GM12878 (cell line): ENCODE measurements at regions not wholly inside any gene's neighbourhood (a gene's known extent, or its start where the extent isn't known, plus 50 kb on each side); places are given as distances from the start of the nearest gene placed in this dataset.

ENCODE experiments used
- EZH2 ChIP-seq: IDR thresholded peaks from 2 replicates; pipeline ENCODE4 v1.6.1; 2012; ENCODE audit warnings: low read depth, mild to moderate bottlenecking, control low read depth, inconsistent platforms, low read length, borderline replicate concordance; ENCODE audit not compliant: control insufficient read depth
- FOXK2 ChIP-seq: fragments of 450-650 bp; IDR thresholded peaks from 2 replicates; pipeline ENCODE4 v1.6.1; 2017; ENCODE audit warnings: mild to moderate bottlenecking, moderate library complexity
- IRF4 ChIP-seq: IDR thresholded peaks from 2 replicates; pipeline ENCODE4 v1.6.1; 2011; ENCODE audit warnings: low read depth, low read length
- POLR2AphosphoS5 ChIP-seq: IDR thresholded peaks from 2 replicates; pipeline ENCODE4 v1.6.1; 2011; ENCODE audit warnings: mild to moderate bottlenecking, low read length, inconsistent platforms
- RAD21 ChIP-seq: IDR thresholded peaks from 2 replicates; pipeline ENCODE4 v1.6.1; 2011; ENCODE audit warnings: mild to moderate bottlenecking, low read depth, low read length, moderate library complexity; ENCODE audit not compliant: insufficient read depth
- RAD51 ChIP-seq: fragments of 450-650 bp; IDR thresholded peaks from 2 replicates; pipeline ENCODE4 v1.6.1; 2016; ENCODE audit warnings: moderate library complexity, mild to moderate bottlenecking, inconsistent platforms
- ZSCAN29 ChIP-seq: fragments of 450-650 bp; IDR thresholded peaks from 2 replicates; pipeline ENCODE4 v1.6.1; 2017; ENCODE audit warnings: mild to moderate bottlenecking, moderate library complexity
- TF ChIP-seq, protein P1 (sequence below), 3 experiments: IDR thresholded peaks in 2 of 3; conservative IDR thresholded peaks in 1 of 3; 2 replicates each; pipeline ENCODE4 v1.5.1; 2011; ENCODE audit warnings: low read depth in 3 of 3, low read length in 3 of 3, mild to moderate bottlenecking in 3 of 3, control low read depth in 2 of 3, moderate library complexity in 2 of 3, inconsistent platforms in 1 of 3, mixed read lengths in 1 of 3; ENCODE audit not compliant: control insufficient read depth in 2 of 3, insufficient read depth in 1 of 3; ENCODE audit errors: extremely low read depth in 1 of 3
- TF ChIP-seq, protein P2 (sequence below): fragments of 450-650 bp; IDR thresholded peaks from 2 replicates; pipeline ENCODE4 v1.6.1; 2017; ENCODE audit warnings: low read depth, mild to moderate bottlenecking, moderate library complexity

DNA sequence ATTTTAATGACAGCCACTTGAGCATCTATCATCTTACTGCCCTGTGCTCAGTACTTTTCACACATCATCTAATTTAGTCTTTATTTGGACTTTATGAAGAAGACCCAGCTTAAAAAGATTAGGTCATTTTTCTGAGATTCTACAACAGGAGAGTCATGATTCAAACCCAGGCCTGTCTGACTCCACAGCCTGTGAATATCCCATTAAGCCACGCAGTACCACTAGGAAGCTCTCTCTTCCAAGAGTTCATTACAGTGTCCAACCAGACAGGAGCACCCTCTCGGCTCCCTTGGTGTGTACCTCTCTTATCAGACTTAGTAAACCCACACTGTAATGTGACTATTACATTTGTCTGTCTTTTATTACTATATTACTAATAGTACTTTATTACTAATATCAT lies 332.8 kb downstream of the DHX15 start:
- TF ChIP-seq POLR2AphosphoS5 (no peak), ZSCAN29 (no peak), FOXK2 (no peak), IRF4 (no peak), RAD51 (no peak), RAD21 (no peak), EZH2 (no peak)
- TF ChIP-seq, protein P1, sequence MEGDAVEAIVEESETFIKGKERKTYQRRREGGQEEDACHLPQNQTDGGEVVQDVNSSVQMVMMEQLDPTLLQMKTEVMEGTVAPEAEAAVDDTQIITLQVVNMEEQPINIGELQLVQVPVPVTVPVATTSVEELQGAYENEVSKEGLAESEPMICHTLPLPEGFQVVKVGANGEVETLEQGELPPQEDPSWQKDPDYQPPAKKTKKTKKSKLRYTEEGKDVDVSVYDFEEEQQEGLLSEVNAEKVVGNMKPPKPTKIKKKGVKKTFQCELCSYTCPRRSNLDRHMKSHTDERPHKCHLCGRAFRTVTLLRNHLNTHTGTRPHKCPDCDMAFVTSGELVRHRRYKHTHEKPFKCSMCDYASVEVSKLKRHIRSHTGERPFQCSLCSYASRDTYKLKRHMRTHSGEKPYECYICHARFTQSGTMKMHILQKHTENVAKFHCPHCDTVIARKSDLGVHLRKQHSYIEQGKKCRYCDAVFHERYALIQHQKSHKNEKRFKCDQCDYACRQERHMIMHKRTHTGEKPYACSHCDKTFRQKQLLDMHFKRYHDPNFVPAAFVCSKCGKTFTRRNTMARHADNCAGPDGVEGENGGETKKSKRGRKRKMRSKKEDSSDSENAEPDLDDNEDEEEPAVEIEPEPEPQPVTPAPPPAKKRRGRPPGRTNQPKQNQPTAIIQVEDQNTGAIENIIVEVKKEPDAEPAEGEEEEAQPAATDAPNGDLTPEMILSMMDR (IDR thresholded peaks at IDR 0.05 in 2 of 3, conservative IDR thresholded peaks at IDR 0.05 in 1 of 3; ENCODE audit: control insufficient read depth in 2 of 3, extremely low read depth in 1 of 3, insufficient read depth in 1 of 3, low read depth in 3 of 3, low read length in 3 of 3), result no peak
- TF ChIP-seq, protein P2, sequence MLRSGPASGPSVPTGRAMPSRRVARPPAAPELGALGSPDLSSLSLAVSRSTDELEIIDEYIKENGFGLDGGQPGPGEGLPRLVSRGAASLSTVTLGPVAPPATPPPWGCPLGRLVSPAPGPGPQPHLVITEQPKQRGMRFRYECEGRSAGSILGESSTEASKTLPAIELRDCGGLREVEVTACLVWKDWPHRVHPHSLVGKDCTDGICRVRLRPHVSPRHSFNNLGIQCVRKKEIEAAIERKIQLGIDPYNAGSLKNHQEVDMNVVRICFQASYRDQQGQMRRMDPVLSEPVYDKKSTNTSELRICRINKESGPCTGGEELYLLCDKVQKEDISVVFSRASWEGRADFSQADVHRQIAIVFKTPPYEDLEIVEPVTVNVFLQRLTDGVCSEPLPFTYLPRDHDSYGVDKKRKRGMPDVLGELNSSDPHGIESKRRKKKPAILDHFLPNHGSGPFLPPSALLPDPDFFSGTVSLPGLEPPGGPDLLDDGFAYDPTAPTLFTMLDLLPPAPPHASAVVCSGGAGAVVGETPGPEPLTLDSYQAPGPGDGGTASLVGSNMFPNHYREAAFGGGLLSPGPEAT, result no peak
